NOMO-1 treated with DMSO at 0.1 percent for 48 hours (cell line): ENCODE measurements at regions not wholly inside any gene's neighbourhood (a gene's known extent, or its start where the extent isn't known, plus 50 kb on each side); places are given as distances from the start of the nearest gene placed in this dataset.
"Not testable (repeated sequence)": the region's sequence is repeated elsewhere in the genome, so short reads cannot be mapped to it uniquely, and the experiment has no call there.

Source experiments
- DNase-seq: peaks from one replicate; lab custom pipeline; 2025; ENCODE audit not compliant: unreplicated experiment; lab: John Stamatoyannopoulos, UW

DNA sequence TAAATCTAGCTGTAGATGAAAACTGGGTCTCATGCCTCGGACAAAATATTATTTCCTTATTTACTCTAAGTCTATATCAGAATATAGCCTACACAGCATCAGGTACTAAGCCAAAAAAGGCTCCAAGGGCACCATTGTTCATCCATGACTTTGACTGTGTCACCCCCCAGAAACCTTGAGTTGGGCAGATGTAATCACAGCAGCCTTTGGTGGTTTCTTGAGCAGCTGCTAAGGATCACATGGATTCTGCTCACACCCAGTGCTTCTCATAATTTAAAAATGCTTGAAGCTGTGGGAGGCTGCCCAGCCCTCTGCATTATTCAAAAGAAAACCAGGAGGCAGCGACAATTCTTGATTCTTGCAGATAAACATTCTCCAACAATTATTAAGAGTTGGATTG lies 293.5 kb upstream of the PLGLB2 start:
- not testable (repeated sequence) for DNase-seq

DNA sequence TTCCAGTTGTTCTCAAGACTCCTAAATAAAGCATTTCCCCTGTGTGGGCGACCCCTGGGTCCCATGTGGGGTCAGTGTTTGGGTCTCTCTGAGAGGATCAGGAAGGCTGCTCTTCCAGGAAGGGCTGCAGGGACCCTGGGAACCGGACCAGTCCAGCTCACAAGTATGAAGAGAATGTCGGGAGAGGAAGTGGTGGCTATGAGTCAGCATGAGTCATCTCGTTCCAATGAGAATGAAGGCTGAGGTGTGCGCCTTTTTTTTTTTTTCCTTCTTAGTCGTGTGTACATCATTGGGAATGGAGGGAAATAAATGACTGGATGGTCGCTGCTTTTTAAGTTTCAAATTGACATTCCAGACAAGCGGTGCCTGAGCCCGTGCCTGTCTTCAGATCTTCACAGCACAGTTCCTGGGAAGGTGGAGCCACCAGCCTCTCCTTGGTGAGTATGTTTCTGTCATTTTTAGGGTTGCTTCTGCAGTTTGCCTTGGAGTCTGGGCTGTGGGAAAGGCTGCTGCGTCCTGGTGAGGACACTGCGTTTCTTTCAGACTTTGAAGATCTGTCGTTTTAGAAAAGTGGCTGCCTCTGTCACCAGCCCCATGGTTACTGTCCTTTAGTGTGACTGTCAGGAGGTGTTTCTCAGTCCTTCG lies 292.6 kb upstream of the PLGLB2 start:
- DNase-seq, result not testable (repeated sequence)

- DNase-seq, result not testable (repeated sequence)
These were observed 292.0 kb upstream of the PLGLB2 start for GRCh38 chr2:87455854-87456249.

- not testable (repeated sequence) for DNase-seq
These were observed 291.3 kb upstream of the PLGLB2 start for GRCh38 chr2:87456477-87457128.

GRCh38 chr2:87457129-87457499 lies 290.8 kb upstream of the PLGLB2 start:
- DNase-seq, result not testable (repeated sequence)

DNA sequence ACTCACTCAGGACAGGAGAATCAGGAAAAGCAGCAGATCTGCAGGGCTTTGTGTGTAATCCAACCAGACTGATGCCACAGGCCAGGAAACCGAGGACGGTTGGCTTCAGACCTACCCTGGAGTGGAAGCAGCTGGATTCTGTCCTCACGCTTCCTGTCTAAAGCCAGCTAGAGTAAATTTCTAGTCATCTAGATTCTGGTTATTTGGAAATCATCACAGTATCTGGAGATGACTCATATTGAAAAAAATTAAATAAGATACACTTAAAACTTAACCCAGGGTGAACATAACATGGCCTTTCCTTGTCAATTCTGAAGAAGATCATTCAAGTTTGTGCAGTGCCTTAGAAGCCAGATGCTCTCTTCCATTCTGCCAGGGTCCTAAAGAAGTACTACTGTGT lies 288.9 kb upstream of the PLGLB2 start:
- not testable (repeated sequence) for DNase-seq

DNA sequence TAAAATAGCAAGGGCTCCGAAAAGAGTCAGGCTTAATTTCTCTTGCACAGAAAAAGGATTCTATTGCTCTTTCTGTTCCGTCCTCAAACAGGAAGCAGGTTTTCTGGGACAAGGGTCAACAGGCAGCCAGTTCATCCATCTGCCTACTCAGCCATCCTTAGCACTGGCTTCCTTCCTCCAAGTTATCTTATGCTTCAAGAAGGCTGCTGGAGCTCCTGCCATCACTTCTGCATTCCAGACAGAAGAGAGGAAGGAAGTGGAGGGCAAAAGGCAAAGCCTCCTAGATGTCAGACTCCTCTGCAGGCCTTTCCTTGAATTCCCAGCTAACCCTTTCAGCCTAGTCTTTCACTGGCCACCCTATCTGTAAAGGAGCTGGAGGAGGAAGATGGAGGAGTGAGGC lies 287.8 kb upstream of the PLGLB2 start:
- DNase-seq, result not testable (repeated sequence)

DNA sequence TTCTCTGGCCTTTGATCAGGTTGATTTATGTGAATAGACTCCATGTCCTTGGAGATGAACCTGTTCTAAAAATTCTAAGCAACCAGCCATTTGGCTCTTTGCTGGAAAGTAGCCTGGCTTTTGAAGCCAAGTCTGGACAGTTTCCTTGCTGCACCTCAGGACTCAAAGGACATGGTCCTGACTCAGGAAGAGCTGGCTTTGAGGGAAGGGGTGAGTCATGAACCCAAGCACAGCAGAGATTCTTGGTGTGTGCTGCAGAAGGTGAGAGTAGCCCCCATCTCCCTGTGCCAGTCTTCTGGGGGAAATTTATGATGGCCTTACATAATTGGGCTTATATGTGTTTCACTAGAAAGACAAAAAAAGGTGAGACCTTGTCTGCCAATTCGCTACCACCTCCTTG lies 287.2 kb upstream of the PLGLB2 start:
- DNase-seq, result not testable (repeated sequence)

DNA sequence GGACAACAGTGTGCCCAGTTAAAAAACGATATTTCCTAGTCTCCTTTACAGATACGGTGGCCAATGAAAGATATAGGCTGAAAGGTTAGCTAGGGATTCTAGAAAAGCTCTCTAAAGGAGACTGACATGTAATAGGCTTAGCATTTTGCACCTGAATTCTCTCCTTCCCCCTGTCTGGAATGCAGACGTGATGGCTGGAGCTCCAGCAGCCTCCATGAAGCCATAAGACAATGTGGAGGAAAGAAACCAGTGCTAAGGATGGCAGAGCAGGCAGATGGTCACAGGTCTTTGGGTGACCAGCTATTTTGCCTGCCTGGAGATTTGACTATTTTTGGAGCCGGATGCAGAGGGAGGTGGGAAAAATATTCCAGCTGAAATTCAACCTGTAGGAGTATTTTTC lies 286.2 kb upstream of the PLGLB2 start:
- DNase-seq, result not testable (repeated sequence)

DNA sequence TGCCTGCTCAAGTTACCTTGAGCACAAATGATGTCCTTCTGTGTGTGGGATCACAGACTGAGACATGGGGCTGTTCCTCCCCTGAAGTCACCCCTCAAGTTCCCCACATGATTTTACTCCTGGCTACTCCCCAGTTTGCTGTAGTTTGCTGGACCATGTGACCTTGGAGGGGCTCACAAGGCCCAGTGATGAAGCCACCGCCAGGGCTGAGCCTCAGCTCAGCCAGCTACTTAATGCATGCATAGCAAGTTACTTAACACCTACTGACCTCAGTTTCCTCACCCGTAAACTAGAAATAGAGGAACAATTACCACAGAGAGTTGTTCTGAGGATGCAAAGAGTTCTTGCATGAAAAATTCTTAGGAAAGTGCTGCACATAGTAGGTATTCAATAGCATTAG lies 283.7 kb upstream of the PLGLB2 start:
- DNase-seq, result not testable (repeated sequence)

DNA sequence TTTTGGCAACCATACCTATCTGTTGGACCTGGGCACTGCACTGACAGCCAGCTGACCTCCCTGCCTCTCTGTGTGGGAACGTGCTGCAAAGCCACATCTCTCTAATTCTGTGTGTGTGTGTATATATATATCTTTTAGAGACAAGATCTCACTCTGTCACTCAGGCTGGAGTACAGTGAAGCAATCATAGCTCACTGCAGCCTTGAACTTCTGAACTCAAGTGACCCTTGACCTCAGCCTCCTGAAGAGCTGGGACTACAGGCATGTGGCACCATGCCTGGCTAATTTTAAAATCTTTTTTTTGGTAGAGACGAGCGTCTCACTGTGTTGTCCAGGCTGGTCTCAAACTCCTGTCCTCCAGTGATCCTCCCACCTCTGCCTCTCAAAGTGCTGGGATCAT lies 282.2 kb upstream of the PLGLB2 start:
- not testable (repeated sequence) for DNase-seq

DNA sequence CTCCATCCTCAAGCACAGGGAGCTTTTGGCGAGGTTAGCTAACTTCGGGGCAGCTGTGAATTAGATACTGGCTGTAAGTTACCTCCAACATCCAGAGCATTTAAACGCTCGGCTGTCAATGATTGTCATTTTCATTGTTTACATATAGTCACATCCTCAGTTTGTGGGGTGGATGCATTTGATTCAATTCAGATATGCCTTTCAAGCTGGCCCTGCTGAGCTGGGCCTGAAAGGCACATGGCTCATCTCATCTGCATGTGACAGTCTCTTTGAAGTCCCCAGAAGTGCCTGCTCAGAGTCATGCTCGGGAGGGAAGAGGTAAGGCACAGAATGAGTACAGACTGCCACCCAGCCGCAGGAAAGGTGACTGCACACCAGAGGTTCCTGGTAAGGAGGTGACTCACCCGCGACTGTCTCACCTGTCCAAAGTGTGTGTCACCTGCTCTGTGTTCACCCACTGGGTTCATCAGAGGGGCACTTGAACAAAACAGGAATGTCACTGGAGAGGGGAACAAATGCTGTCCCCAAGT lies 281.2 kb upstream of the PLGLB2 start:
- DNase-seq, result not testable (repeated sequence)

DNA sequence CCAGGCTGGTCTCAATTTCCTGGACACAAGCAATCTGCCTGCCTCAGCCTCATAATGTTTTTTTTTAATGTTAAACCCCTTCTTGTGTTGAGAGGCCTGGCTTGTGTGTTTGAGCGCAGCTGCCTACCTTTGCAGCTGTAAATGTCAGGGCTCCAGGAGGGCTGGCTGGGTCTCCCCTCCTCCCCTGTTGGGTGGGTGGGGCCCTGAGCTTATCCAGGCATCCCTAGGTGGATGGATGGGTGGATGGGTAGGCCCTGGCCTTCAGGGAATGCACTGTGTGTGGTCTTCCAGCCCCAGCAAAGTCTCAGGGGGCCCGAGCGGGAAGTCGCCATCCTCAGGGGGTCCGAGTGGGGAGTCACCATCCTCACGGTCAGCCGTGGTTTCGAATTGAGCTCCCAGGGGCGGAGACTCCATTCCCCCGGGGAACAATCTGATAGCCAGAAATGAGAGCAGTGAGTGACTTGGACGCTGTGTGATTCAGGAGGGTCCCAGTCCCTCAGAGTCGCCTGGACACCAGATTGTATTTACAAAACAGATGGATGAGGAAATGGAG lies 279.4 kb upstream of the PLGLB2 start:
- DNase-seq, result not testable (repeated sequence)

DNA sequence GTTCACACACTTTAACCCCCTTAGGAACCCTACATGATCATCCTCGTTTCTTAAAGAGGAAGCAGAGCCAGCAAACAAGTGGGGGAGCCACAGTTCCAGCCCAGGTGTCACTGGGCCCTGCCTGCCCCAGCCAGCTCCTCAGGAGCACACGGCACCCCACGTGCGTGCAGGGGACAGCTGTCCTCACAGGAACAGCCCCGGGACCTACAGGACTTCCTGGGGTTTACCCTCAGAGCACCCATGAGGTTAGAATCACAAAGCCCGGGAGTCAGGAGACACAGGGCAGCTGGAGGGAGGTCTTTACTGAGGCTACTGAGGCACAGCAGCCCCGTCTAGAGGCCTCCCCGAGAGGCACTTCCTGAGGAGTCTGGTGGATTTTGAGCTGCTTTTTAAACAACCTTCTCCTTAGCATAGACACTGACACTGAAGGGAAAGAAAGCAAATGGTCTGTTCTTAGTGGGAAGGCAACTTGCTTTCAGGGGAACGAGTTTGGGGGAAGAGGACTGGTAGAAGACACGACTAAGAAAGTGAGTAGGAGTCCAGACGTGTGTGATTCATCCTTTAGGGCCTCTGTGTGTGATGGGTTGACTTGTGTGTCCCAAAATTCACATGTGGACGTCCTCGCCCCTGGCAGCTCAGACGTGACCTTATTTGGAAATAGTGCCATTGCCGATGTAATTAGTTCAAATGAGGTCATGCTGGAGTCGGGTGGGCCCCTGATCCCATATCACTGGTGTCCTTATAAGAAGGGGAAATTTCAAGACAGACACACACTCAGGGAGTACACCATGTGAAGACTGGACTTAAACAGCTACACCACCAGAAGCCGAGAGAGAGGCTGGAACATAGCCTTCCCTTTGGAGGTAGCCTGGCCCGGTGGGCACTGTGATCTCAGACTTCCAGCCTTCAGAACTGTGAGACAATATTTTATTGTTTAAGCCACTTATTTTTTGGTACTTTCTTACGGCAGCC lies 278.4 kb upstream of the PLGLB2 start:
- not testable (repeated sequence) for DNase-seq

DNA sequence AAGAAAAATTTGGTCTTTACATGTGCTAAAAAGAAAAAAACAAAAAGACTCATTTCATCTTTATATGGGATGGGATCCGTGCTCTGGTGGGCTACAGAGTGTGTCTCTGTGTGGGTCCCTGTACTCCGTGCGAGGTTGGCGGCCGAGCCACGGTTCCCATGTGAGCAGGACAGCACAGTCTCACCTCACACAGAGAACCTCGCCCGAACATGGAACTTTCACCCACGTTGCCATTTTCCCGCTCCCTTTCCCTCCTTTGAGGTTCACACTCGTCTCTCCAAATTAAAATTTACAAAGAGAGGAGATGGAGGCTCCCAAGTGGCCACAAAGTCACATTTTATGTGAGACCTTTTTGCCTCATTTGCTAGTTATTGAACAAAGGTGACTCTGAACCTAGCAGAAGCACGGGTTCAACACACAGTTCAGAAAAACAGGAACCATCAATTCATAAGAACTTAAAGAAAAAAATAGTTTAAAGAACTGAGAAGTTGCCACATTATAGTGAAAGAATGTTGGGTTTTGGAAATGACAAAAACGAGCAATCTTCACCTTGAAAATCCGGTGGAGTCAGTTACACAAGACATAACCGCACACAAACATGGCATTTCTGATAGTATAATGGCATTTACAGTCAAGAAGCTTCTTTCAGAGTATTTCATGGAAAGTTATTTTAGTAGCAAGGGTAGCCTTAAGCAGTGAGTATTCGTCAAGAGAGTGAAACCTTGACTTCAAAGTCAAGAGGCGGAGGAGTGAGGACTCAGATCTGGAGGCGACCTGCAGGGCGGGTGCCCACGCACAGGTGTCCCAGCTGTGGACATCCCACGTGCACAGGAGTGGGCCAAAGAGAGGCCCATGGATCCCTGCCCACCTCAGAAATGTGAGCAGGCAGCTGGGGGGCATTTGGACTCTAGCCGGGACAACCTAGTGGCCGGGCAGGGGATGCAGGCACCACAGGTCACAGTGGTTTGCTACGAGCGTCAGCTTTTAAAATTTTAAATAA lies 277.2 kb upstream of the PLGLB2 start:
- DNase-seq, result not testable (repeated sequence)

DNA sequence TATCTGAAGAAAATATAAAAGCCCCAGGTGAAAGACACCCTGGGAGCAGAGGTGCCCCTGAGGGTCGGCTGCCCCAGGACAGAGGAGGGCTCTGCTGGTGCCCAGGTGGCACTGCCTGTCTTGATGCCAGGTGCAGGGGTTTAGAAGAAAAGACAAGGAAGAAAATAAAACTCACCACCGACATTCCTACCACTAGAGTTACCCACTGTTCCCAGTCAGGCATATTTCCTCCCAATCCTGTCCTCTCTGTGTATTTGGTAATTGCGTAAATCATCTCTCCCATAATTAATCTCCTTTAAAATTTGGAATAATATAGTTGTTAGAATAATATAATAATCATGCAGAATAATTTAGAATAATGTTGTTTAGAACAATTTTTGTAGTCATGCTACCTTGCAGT lies 276.4 kb upstream of the PLGLB2 start:
- not testable (repeated sequence) for DNase-seq

- not testable (repeated sequence) for DNase-seq
These were observed 271.5 kb upstream of the PLGLB2 start for GRCh38 chr2:87476223-87476872.

- DNase-seq, result not testable (repeated sequence)
These were observed 271.0 kb upstream of the PLGLB2 start for GRCh38 chr2:87476936-87477335.
